Activated CD4-positive, alpha-beta T cell treated with anti-CD3 and anti-CD28 coated beads, Interleukin-2, amount 50 U/mL, for 4 hours (primary cell): ENCODE measurements at regions not wholly inside any gene's neighbourhood (a gene's known extent, or its start where the extent isn't known, plus 50 kb on each side); places are given as distances from the start of the nearest gene placed in this dataset.

ENCODE experiments used
- DNase-seq, 2 experiments: peaks; one replicate each; pipeline ENCODE4 v3.0.0-alpha.2; 2020

- DNase-seq = no peak
These were observed 633.1 kb downstream of the CDH26 start for GRCh38 chr20:60591172-60591799.

DNA sequence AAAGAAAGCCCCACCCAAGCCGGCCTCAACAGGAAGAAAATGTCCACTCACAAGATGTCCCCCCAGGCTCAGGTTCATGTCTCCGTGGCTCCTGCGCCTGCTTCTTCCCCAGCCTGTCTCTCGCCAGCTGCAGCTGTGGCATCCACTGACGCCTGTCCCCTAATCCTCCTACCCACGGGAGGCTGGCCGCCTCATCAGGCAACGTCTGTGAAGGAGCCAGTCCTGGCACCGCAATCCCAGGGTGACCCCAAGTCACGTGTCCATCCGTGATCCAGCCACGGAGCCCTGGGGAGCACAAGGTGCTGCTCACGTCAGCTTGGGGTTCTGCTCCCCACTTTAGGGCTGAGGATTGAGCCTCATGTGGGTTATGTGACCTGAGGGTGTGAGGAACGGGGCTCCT is 640.3 kb downstream of the CDH26 start:
- no peak for DNase-seq

GRCh38 chr20:60599381-60599780 is 641.2 kb downstream of the CDH26 start:
- DNase-seq = no peak

DNA sequence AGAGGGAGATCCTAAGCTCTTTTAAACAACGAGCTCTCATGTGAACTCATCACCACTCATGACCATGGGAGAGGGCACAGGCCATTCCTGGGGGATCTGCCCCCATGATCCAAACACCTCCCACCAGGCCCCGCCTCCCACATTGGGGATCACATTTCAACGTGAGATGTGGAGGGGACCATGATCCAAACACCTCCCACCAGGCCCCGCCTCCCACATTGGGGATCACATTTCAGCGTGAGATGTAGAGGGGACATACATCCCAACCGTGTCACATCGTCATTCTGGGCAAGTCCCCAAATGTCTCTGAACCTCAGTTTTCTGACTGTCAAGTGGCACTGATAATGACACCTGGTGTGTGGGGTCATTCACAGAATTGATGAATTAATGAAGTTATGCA is 641.8 kb downstream of the CDH26 start:
- DNase-seq = no peak

DNA sequence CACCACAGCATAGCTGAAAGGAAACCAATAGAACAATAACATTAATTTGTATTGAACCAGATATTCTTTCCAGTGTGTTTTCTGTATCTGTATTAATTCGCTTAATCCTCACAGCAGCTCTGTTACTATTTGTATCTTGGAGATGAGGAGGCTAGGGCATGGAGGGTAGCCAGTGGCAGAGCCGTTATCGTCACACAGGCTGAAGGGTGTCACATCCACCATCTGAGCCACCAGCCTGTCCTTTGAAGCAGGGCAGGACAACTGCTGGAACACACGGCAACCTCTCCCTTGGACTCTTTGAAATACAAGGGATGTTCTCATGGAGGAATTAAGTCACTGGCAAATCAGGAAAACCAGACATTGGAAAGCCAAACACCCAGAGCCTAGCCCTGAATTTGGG is 628.0 kb upstream of the CDH4 start:
- DNase-seq = no peak

DNA sequence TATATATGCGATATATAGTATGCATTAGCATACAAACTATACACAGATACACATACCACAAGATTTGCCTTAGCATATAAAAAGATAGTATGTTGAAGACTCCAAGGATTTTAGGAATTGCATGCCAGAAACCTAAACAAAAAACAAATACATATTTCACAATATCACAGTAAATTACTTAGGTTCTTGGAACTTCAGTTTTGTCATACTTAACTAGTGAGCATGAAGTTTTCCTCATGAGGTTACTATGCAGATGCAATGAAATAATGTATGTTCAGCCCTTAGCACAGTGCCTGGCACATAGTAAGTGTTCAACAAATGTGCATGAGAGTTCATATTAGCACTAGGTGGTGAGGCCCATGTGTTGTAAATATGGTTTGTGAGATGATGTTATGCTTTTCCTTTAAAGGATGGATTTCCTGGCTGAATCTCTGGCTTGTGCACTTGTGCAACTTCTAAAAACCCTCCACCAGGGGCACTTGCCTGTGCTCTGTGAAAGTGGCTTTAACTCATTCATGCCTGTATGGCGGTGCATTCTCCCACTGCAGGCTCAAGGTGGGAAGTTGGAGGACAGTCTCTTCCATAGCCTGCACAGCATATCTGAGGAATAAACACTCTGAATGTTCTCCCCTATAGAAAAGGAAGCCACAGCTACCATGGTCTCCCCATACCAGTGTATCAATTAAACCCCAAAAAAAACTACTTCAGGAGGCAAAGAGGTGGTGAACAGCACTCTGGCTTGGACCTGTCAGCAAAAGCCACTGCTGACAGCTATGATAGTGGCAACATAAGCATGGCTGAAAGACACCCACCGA is 624.1 kb upstream of the CDH4 start:
- no peak for DNase-seq

GRCh38 chr20:60628749-60629148 is 623.3 kb upstream of the CDH4 start:
- no peak for DNase-seq

DNA sequence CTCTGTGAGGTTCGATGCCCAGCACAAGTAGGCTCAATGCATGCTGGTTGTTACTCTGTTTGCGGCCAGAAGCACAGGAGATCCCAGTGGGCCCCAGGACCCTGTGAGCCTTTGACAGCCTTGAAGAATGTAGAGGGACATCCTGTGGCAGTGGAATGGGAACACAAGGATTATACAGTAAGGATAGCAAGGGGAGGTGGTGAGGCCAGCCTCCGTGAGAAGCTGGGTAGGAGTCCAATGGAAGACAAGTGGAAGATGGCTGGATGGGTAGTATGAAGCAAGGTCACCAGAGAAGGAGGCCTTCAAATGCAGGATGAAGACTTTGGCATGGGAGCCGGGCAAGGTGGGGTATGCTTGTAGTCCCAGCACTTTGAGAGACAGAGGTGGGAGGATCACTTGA is 622.9 kb upstream of the CDH4 start:
- no peak for DNase-seq

GRCh38 chr20:60630609-60631008 is 621.5 kb upstream of the CDH4 start:
- DNase-seq = no peak

DNA sequence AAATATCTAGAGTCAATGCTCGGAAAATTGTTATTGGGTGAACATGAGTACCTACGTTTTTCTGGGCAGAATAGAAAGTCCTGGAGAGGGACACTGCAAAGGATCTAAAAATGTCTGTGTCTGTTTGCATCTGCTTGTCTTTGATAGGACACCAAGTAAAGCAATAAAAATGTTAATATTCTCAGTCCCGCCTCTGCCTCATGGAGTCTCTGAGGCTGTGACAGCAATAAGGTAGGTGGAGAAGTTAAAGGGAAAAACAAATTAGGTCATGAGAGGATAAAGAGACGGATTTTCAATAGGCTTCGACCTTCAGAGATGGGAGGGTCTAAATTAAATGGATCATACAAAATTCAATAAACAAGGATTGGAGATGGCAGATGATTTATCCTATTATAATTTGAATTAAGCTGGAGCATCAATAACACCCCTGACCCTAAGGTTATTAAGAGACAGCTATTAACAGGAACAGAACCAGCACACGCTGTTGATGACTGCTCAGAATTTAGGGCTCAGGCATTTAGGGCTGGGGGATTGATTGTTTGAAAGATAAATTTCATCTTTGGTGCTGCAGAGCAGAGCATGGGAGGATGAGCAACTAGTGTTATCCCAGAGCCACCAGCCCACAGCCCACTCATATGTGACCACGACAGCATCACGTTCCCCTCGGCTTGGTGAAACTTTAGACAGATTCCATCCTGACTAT is 620.3 kb upstream of the CDH4 start:
- DNase-seq = no peak

DNA sequence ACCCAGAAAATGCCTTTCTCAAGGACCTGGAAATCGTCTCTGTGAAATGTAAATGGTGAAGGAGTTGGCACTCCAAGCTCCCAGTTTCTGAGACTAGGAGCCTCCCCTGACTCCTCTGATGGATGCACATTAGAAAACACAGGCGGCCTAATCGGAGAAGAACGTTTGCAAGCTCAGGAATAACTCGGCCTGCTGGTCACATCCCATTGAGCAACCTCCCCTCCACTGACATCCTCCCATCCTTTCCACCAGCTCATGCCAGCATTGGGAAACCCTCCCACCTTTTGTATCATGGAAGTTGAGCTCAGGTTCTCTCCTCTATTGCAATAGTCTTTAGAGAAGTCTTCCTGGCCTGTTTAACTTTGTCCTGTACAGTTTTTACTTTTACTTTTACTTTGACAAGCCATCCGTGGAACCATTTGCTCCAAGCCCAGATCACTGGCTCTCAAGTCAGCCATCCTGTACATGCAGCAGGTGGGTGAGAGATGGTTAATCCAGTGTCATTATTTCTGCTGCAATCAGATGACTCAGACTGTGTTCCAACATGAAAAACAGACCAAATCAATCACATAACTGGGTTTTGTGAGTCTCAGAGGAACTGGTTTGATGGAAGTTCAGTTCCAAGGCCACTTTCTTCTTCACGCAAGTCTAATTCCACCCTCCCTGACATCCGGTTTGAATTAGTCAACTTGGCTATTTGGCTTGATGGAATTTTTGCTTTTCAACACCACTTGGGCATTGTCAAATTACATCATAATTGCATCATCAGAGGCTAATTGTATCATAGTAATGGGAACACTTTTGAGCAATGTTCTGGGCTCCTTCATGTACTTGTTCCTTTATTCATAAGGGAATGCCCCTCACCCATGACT is 619.4 kb upstream of the CDH4 start:
- DNase-seq = no peak

GRCh38 chr20:60634491-60635172 is 617.4 kb upstream of the CDH4 start:
- DNase-seq = no peak

GRCh38 chr20:60636417-60636816 is 615.6 kb upstream of the CDH4 start:
- DNase-seq = no peak

- no peak for DNase-seq
These were observed 614.3 kb upstream of the CDH4 start for GRCh38 chr20:60637801-60638200.

GRCh38 chr20:60638430-60639098 is 613.5 kb upstream of the CDH4 start:
- no peak for DNase-seq

- DNase-seq = no peak
These were observed 610.1 kb upstream of the CDH4 start for GRCh38 chr20:60641879-60642447.

GRCh38 chr20:60642541-60642940 is 609.5 kb upstream of the CDH4 start:
- no peak for DNase-seq

DNA sequence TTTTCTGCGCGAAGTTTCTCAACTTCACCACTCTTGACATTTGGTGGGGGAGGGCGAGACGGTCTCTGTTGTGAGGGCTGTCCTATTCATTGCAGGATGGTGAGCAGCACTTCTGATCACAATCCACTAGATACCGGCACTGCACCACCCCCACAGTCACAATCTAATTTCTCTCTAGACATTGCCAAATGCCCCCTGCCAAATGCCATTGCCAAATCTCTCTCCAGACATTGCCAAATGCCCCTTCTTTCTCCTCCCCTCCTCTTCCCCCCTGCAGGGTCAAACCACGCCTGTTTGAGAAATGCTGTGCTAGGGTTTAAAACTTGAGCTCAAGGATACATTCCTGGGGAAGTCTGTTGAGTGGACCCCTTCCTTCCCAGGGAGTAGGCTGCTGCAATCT is 603.5 kb upstream of the CDH4 start:
- no peak for DNase-seq

DNA sequence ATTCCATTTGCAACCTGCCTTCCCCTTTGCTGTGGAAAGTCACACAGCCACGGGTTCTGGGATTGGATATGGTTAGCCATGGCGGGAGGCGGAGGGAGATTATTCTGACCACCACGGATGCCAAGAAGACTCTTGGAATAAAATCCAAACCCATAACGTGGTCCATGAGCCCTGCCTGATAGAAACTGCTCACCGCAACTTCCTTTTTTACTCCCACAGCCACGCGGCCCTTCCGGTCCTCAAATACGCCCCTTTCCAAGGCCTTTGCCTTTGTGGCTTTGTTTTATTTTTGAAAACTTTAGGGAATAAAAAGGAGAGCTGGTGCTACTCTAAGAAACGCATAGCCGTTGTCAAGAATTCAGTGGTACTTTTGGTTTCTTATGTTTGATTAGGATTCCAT is 602.5 kb upstream of the CDH4 start:
- no peak for DNase-seq

DNA sequence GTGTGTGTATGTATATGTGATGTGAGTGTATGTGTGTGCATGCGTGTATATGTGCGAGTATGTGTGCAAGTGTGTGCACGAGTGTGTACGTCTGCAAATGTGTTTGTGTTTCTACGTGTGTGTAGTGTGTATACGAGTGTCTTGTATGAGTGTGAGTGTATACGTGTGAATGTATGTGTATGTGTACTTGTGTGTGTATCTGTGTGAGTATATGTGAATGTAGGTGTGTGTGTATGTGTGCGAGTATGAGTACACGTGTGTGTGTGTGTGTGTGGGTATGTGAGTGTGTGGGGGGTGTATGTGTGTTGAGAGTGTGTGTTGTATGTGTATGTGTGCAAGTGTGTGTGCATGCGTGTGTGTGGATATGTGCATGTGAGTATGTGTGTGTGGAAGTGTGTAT is 602.0 kb upstream of the CDH4 start:
- DNase-seq = no peak

DNA sequence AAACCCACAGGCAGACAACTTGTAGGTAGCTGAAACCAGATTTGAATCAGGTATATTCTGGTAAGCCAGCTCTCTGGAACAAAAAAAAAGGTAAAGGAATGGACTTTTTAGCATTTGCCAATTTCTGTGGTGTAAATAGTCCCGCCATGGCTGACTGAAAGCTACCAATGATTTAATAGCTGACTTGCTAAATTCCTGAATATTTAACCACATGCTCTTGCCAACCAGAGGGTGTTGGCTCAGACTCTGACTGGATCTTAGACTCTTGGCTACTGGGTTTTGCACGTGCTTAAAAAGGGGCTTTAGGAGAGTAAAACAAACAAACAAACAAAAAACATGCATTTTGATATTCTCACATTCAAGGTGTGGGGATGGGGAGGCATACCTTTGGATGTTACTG is 600.0 kb upstream of the CDH4 start:
- DNase-seq = no peak

- no peak for DNase-seq
These were observed 599.4 kb upstream of the CDH4 start for GRCh38 chr20:60652615-60653014.
